Upper lobe of left lung (tissue), 6 donors: ENCODE measurements at regions not wholly inside any gene's neighbourhood (a gene's known extent, or its start where the extent isn't known, plus 50 kb on each side); places are given as distances from the start of the nearest gene placed in this dataset.

Experiments used
- ATAC-seq, 2 donors: fragments of 200-7000 bp; cut with Tn5 transposase; one replicate each; pipeline ENCODE4 v1.9.1; 2022; ENCODE audit warnings: mild to moderate bottlenecking in 2 of 2, moderate library complexity in 2 of 2; ENCODE audit not compliant: low FRiP score in 2 of 2
- DNase-seq, 2 donors: peaks; one replicate each; pipeline ENCODE4 v3.0.0-alpha.2; 2019 to 2020
- H3K27ac ChIP-seq, 4 donors: fragments of 200-600 bp; sonication (generic); one replicate each; pipeline ENCODE4 v1.5.1; 2016 to 2019
- H3K27me3 ChIP-seq, 4 donors: fragments of 200-600 bp; sonication (generic); one replicate each; pipeline ENCODE4 v1.5.1; 2017 to 2019
- H3K36me3 ChIP-seq, 4 donors: fragments of 200-600 bp; sonication (generic); one replicate each; pipeline ENCODE4 v1.5.1; 2016 to 2019
- H3K4me1 ChIP-seq, 4 donors: fragments of 200-600 bp; sonication (generic); one replicate each; pipeline ENCODE4 v1.5.1; 2018 to 2019
- H3K4me3 ChIP-seq, 4 donors: fragments of 200-600 bp; sonication (generic); one replicate each; pipeline ENCODE4 v1.5.1; 2017 to 2019; ENCODE audit warnings: mild to moderate bottlenecking in 2 of 4, moderate library complexity in 1 of 4
- H3K9me3 ChIP-seq, 4 donors: fragments of 200-600 bp; sonication (generic); one replicate each; pipeline ENCODE4 v1.5.1; 2018 to 2019
- CTCF ChIP-seq, 6 experiments: fragments of 450-650 bp in 4 of 6; fragments of 200-600 bp in 2 of 6; sonication (generic) in 2 of 6; IDR thresholded peaks; one replicate each; pipeline ENCODE4 v1.5.1; 2016 to 2019; ENCODE audit warnings: antibody characterized with exemption in 6 of 6
- EP300 ChIP-seq, 4 donors: sonication (generic); formaldehyde crosslinking; IDR thresholded peaks; one replicate each; pipeline ENCODE4 v1.5.1; 2017; ENCODE audit warnings: antibody characterized with exemption in 4 of 4, control low read depth in 2 of 4
- POLR2A ChIP-seq, 4 donors: fragments of 450-650 bp; IDR thresholded peaks; one replicate each; pipeline ENCODE4 v1.5.1; 2016 to 2017; ENCODE audit warnings: antibody characterized with exemption in 4 of 4, mild to moderate bottlenecking in 2 of 4
- POLR2AphosphoS5 ChIP-seq, 2 donors: sonication (generic); formaldehyde crosslinking; IDR thresholded peaks; one replicate each; pipeline ENCODE4 v1.5.1; 2017; ENCODE audit warnings: antibody characterized with exemption in 2 of 2
- WGBS, 2 donors: methylation state at CpG; one replicate each; pipeline ENCODE4 v1.1.5; 2017 to 2018; 5-methylcytosine and 5-hydroxymethylcytosine counted together
- donor health status: DM: no; HTN: no; CAD: no; lungs with moderate emphysema.
- donor health status: DM: no; HTN: yes; CAD: no; lungs with severe emphysema.

DNA sequence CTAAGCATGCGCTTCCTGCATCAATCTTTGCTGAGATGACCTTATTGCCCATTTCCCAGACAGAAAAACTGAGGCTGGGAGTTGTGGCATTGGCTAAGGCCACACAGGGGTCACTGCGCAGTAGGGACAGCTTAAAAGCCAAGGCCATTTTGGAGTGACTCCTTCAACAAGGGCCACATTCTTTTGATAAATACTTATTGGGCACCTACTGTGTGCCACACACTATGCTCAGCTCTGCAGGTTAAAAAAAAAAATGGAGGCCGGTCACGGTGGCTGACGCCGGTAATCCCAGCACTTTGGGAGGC, 108.6 kb downstream of the CEBPB start:
- no peak for TF ChIP-seq POLR2AphosphoS5 (IDR thresholded peaks at IDR 0.05)
- no peak for TF ChIP-seq CTCF (IDR thresholded peaks at IDR 0.05)
- no peak for TF ChIP-seq EP300 (IDR thresholded peaks at IDR 0.05)
- TF ChIP-seq POLR2A (IDR thresholded peaks at IDR 0.05), result no peak
- H3K36me3 ChIP-seq, result no peaks in the 10 kb centered on the region
- H3K27ac ChIP-seq, result no peak overlapping the region
- peaks cover 6 to 27% (median 14%) of the 10 kb centered on the region in 4 donors for H3K4me1 ChIP-seq
- no peak for ATAC-seq
- H3K9me3 ChIP-seq, result no peaks in the 10 kb centered on the region
- no peaks in the 10 kb centered on the region for H3K27me3 ChIP-seq
- WGBS, 2 donors, result 95 to 99% methylated on average over 5 to 6 of the region's 6 CpGs
- no peak for DNase-seq
- H3K4me3 ChIP-seq, result no peak overlapping the region

GRCh38 chr20:50301165-50301564, 110.5 kb downstream of the CEBPB start:
- Histone ChIP-seq H3K27ac (no peak overlapping the region), H3K36me3 (no peaks in the 10 kb centered on the region), H3K4me3 (no peak overlapping the region), H3K4me1 (peaks cover 17 to 37% (median 24%) of the 10 kb centered on the region in 4 donors), H3K27me3 (no peaks in the 10 kb centered on the region), H3K9me3 (no peaks in the 10 kb centered on the region)
- no peak for DNase-seq
- TF ChIP-seq POLR2A (IDR thresholded peaks at IDR 0.05) (no peak), POLR2AphosphoS5 (IDR thresholded peaks at IDR 0.05) (no peak), EP300 (IDR thresholded peaks at IDR 0.05) (no peak), CTCF (IDR thresholded peaks at IDR 0.05) (no peak)
- no peak for ATAC-seq
- WGBS, 2 donors, result 94 to 98% methylated on average over 3 of the region's 3 CpGs

GRCh38 chr20:50301712-50302111, 111.1 kb downstream of the CEBPB start:
- no peak overlapping the region for H3K27ac ChIP-seq
- peaks cover 23 to 39% (median 29%) of the 10 kb centered on the region in 4 donors for H3K4me1 ChIP-seq
- TF ChIP-seq POLR2AphosphoS5 (IDR thresholded peaks at IDR 0.05) (no peak), CTCF (IDR thresholded peaks at IDR 0.05) (no peak), EP300 (IDR thresholded peaks at IDR 0.05) (no peak), POLR2A (IDR thresholded peaks at IDR 0.05) (no peak)
- no peak for ATAC-seq
- H3K27me3 ChIP-seq, result no peaks in the 10 kb centered on the region
- no peaks in the 10 kb centered on the region for H3K9me3 ChIP-seq
- H3K4me3 ChIP-seq, result no peak overlapping the region
- no peaks in the 10 kb centered on the region for H3K36me3 ChIP-seq
- no peak for DNase-seq

GRCh38 chr20:50302341-50303057, 111.9 kb downstream of the CEBPB start:
- Histone ChIP-seq H3K4me1 (peaks cover 30 to 39% (median 34%) of the 10 kb centered on the region in 4 donors), H3K27ac (peak overlapping the region in 2 of 4 donors; percentile 43 to 87), H3K36me3 (no peaks in the 10 kb centered on the region), H3K27me3 (no peaks in the 10 kb centered on the region), H3K9me3 (no peaks in the 10 kb centered on the region), H3K4me3 (no peak overlapping the region)
- ATAC-seq, result peak in 1 of 2 donors; percentile 2
- DNase-seq, result no peak
- TF ChIP-seq POLR2AphosphoS5 (IDR thresholded peaks at IDR 0.05) (no peak), POLR2A (IDR thresholded peaks at IDR 0.05) (no peak), EP300 (IDR thresholded peaks at IDR 0.05) (no peak), CTCF (IDR thresholded peaks at IDR 0.05) (no peak)
- 65 to 75% methylated on average over 4 to 10 of the region's 10 CpGs for WGBS, 2 donors
